GM08714 (cell line): ENCODE measurements at regions not wholly inside any gene's neighbourhood (a gene's known extent, or its start where the extent isn't known, plus 50 kb on each side); places are given as distances from the start of the nearest gene placed in this dataset.

Experiments
- H3K4me3 ChIP-seq: fragments of 200-500 bp; sonication (Bioruptor generic); 2 replicates; pipeline ENCODE4 v1.5.1; 2014; ENCODE audit warnings: mild to moderate bottlenecking, low read length, inconsistent platforms
- ZNF274 ChIP-seq: IDR thresholded peaks from 2 replicates; pipeline ENCODE4 v1.6.1; 2012; ENCODE audit warnings: mild to moderate bottlenecking, low read depth, low read length

GRCh38 chr2:56483081-56483480 is 299.3 kb downstream of the CCDC85A start:
- no peak overlapping the region for H3K4me3 ChIP-seq
- TF ChIP-seq ZNF274: no peak

- no peak overlapping the region for H3K4me3 ChIP-seq
- no peak for TF ChIP-seq ZNF274
Measured at GRCh38 chr2:56484906-56485305, 301.1 kb downstream of the CCDC85A start.

GRCh38 chr2:56500317-56500716 is 316.5 kb downstream of the CCDC85A start:
- H3K4me3 ChIP-seq: no peak overlapping the region
- no peak for TF ChIP-seq ZNF274

GRCh38 chr2:56502616-56503015 is 318.8 kb downstream of the CCDC85A start:
- H3K4me3 ChIP-seq: no peak overlapping the region

GRCh38 chr2:56505885-56506284 is 322.1 kb downstream of the CCDC85A start:
- no peak for TF ChIP-seq ZNF274
- no peak overlapping the region for H3K4me3 ChIP-seq

More at GRCh38 chr2:56502616-56503015, 318.8 kb downstream of the CCDC85A start:
- no peak for TF ChIP-seq ZNF274

- no peak overlapping the region for H3K4me3 ChIP-seq
- TF ChIP-seq ZNF274: no peak
Measured at GRCh38 chr2:56508662-56509061, 324.9 kb downstream of the CCDC85A start.

- H3K4me3 ChIP-seq: no peak overlapping the region
- TF ChIP-seq ZNF274: no peak
Measured at GRCh38 chr2:56510610-56511009, 326.8 kb downstream of the CCDC85A start.

GRCh38 chr2:56515399-56515798 is 331.6 kb downstream of the CCDC85A start:
- no peak overlapping the region for H3K4me3 ChIP-seq
- TF ChIP-seq ZNF274: no peak

- no peak for TF ChIP-seq ZNF274
- no peak overlapping the region for H3K4me3 ChIP-seq
Measured at GRCh38 chr2:56519806-56520205, 336.0 kb downstream of the CCDC85A start.

GRCh38 chr2:56522605-56523089 is 338.9 kb downstream of the CCDC85A start:
- no peak overlapping the region for H3K4me3 ChIP-seq
- TF ChIP-seq ZNF274: no peak

- no peak overlapping the region for H3K4me3 ChIP-seq
- no peak for TF ChIP-seq ZNF274
Measured at GRCh38 chr2:56523816-56524215, 340.0 kb downstream of the CCDC85A start.

GRCh38 chr2:56531668-56532420 is 348.1 kb downstream of the CCDC85A start:
- H3K4me3 ChIP-seq: no peak overlapping the region
- no peak for TF ChIP-seq ZNF274

GRCh38 chr2:56534321-56534720 is 350.5 kb downstream of the CCDC85A start:
- TF ChIP-seq ZNF274: no peak

GRCh38 chr2:56537756-56538155 is 354.0 kb downstream of the CCDC85A start:
- TF ChIP-seq ZNF274: no peak
- no peak overlapping the region for H3K4me3 ChIP-seq

More at GRCh38 chr2:56534321-56534720, 350.5 kb downstream of the CCDC85A start:
- no peak overlapping the region for H3K4me3 ChIP-seq

GRCh38 chr2:56539618-56540017 is 355.8 kb downstream of the CCDC85A start:
- H3K4me3 ChIP-seq: no peak overlapping the region
- TF ChIP-seq ZNF274: no peak
